Endothelial cell (in vitro differentiated cells): ENCODE measurements at regions not wholly inside any gene's neighbourhood (a gene's known extent, or its start where the extent isn't known, plus 50 kb on each side); places are given as distances from the start of the nearest gene placed in this dataset.

Source experiments
- DNase-seq: peaks from one replicate; pipeline ENCODE4 v3.0.0; 2021; ENCODE audit warnings: low spot score
- H3K27ac Mint-ChIP-seq: one replicate; pipeline ENCODE4 v1.8.0; 2021; ENCODE audit warnings: mixed read lengths, inconsistent platforms; ENCODE audit not compliant: unreplicated experiment
- H3K27me3 Mint-ChIP-seq: one replicate; pipeline ENCODE4 v1.8.0; 2021; ENCODE audit warnings: mild to moderate bottlenecking, moderate library complexity, mixed read lengths, inconsistent platforms; ENCODE audit not compliant: unreplicated experiment
- H3K36me3 Mint-ChIP-seq: one replicate; pipeline ENCODE4 v1.8.0; 2021; ENCODE audit warnings: mild to moderate bottlenecking, low read depth, mixed read lengths, inconsistent platforms; ENCODE audit not compliant: unreplicated experiment
- H3K4me1 Mint-ChIP-seq: one replicate; pipeline ENCODE4 v1.8.0; 2021; ENCODE audit warnings: mild to moderate bottlenecking, mixed read lengths, inconsistent platforms; ENCODE audit not compliant: unreplicated experiment
- H3K4me3 Mint-ChIP-seq: one replicate; pipeline ENCODE4 v1.8.0; 2021; ENCODE audit warnings: mild to moderate bottlenecking, mixed read lengths, inconsistent platforms; ENCODE audit not compliant: unreplicated experiment
- H3K9me3 Mint-ChIP-seq: one replicate; pipeline ENCODE4 v1.8.0; 2021; ENCODE audit warnings: mixed read lengths, inconsistent platforms; ENCODE audit not compliant: unreplicated experiment
- TF ChIP-seq, protein P1 (sequence below): fragments of 200-600 bp; sonication (generic); IDR thresholded peaks from one replicate; pipeline ENCODE4 v1.5.0; 2021; ENCODE audit warnings: antibody characterized with exemption; ENCODE audit not compliant: unreplicated experiment

DNA sequence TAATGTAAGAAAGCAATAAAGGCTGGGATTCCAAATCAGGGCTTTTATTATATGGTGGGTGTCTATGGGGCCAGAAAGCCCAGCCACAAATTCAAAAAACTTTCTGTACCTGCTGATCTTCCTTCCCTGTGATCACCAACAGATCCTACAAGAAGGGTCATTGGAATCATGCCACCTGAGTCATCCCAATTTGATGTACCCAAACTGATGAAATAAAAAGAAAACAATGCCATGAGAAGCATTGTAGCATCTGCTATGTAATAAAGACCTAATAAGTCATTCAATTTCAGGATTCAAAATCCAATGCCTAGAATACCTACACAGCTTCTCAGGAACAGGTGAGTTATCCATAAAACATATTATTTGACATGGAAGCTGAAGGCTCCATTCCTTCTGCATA lies 228.8 kb downstream of the DKK1 start:
- Mint-ChIP-seq H3K27ac (no peak overlapping the region), H3K36me3 (no peaks in the 10 kb centered on the region), H3K27me3 (no peaks in the 10 kb centered on the region), H3K4me1 (no peaks in the 10 kb centered on the region), H3K4me3 (no peak overlapping the region), H3K9me3 (no peaks in the 10 kb centered on the region)
- TF ChIP-seq, protein P1, sequence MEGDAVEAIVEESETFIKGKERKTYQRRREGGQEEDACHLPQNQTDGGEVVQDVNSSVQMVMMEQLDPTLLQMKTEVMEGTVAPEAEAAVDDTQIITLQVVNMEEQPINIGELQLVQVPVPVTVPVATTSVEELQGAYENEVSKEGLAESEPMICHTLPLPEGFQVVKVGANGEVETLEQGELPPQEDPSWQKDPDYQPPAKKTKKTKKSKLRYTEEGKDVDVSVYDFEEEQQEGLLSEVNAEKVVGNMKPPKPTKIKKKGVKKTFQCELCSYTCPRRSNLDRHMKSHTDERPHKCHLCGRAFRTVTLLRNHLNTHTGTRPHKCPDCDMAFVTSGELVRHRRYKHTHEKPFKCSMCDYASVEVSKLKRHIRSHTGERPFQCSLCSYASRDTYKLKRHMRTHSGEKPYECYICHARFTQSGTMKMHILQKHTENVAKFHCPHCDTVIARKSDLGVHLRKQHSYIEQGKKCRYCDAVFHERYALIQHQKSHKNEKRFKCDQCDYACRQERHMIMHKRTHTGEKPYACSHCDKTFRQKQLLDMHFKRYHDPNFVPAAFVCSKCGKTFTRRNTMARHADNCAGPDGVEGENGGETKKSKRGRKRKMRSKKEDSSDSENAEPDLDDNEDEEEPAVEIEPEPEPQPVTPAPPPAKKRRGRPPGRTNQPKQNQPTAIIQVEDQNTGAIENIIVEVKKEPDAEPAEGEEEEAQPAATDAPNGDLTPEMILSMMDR = no peak
- DNase-seq = no peak

- H3K4me3 Mint-ChIP-seq = no peak overlapping the region
- TF ChIP-seq, protein P1 = no peak
- DNase-seq = no peak
- H3K27me3 Mint-ChIP-seq = no peaks in the 10 kb centered on the region
- H3K4me1 Mint-ChIP-seq = no peaks in the 10 kb centered on the region
- H3K36me3 Mint-ChIP-seq = no peaks in the 10 kb centered on the region
- no peak overlapping the region for H3K27ac Mint-ChIP-seq
- H3K9me3 Mint-ChIP-seq = no peaks in the 10 kb centered on the region
These were observed 221.5 kb downstream of the MBL2 start for GRCh38 chr10:52551046-52551445.

DNA sequence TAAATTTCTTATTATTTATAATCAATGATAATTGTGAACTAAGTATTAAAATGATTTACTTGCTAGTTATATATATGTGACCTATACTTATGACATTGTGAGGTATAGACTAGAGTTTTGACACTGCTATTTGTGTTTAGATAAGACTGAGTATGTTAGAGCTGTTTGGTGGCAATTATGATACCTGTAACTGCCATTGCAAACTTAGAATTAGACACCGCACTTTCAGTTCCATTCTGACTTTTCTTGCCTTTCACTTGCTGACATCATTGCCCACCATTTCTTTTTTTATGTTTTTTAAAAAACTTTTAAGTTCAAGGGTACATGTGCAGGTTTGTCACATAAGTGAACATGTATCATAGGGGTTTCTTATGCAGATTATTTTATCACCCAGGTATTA lies 214.5 kb downstream of the MBL2 start:
- no peak for DNase-seq

GRCh38 chr10:52561322-52561721 lies 211.3 kb downstream of the MBL2 start:
- TF ChIP-seq, protein P1 = no peak
- Mint-ChIP-seq H3K9me3 (no peaks in the 10 kb centered on the region), H3K4me1 (peaks cover 3% of the 10 kb centered on the region), H3K27ac (no peak overlapping the region), H3K27me3 (no peaks in the 10 kb centered on the region), H3K4me3 (no peak overlapping the region), H3K36me3 (no peaks in the 10 kb centered on the region)
- no peak for DNase-seq

More for the DNA sequence above, 214.5 kb downstream of the MBL2 start:
- Mint-ChIP-seq H3K4me1 (peaks cover 3% of the 10 kb centered on the region), H3K27ac (no peak overlapping the region), H3K36me3 (no peaks in the 10 kb centered on the region), H3K9me3 (no peaks in the 10 kb centered on the region), H3K27me3 (no peaks in the 10 kb centered on the region), H3K4me3 (no peak overlapping the region)
- TF ChIP-seq, protein P1 = no peak

DNA sequence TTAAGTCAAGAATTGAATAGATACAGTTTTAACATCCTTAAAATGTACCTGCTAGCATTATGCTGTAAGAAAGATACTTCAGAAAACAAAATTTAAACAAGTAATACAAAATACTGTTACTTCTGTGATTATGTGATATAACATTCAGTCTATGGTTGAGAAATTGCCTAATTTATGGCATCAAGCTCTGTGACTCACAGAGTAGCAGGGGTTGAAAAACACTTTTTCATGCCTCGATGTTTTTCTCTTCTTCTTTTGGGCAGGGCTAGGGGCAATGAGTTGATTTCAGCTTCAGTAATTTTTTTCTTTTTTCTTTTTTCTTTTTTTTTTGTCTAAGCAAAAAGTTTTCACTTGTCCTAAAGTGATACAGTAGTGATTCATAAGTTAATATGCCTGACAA lies 209.2 kb downstream of the MBL2 start:
- peaks cover 3% of the 10 kb centered on the region for H3K4me1 Mint-ChIP-seq
- no peak overlapping the region for H3K27ac Mint-ChIP-seq
- H3K27me3 Mint-ChIP-seq = no peaks in the 10 kb centered on the region
- TF ChIP-seq, protein P1 = no peak
- H3K9me3 Mint-ChIP-seq = no peaks in the 10 kb centered on the region
- H3K4me3 Mint-ChIP-seq = no peak overlapping the region
- DNase-seq = no peak
- H3K36me3 Mint-ChIP-seq = no peaks in the 10 kb centered on the region
